GM19023 (cell line): ENCODE measurements at regions not wholly inside any gene's neighbourhood (a gene's known extent, or its start where the extent isn't known, plus 50 kb on each side); places are given as distances from the start of the nearest gene placed in this dataset.
"Not testable (repeated sequence)": the region's sequence is repeated elsewhere in the genome, so short reads cannot be mapped to it uniquely, and the experiment has no call there.

Experiments used
- ATAC-seq: cut with Tn5 transposase; IDR thresholded peaks from one replicate; pipeline ENCODE4 v1.9.1; 2021; ENCODE audit warnings: mild to moderate bottlenecking, moderate library complexity; ENCODE audit not compliant: unreplicated experiment

DNA sequence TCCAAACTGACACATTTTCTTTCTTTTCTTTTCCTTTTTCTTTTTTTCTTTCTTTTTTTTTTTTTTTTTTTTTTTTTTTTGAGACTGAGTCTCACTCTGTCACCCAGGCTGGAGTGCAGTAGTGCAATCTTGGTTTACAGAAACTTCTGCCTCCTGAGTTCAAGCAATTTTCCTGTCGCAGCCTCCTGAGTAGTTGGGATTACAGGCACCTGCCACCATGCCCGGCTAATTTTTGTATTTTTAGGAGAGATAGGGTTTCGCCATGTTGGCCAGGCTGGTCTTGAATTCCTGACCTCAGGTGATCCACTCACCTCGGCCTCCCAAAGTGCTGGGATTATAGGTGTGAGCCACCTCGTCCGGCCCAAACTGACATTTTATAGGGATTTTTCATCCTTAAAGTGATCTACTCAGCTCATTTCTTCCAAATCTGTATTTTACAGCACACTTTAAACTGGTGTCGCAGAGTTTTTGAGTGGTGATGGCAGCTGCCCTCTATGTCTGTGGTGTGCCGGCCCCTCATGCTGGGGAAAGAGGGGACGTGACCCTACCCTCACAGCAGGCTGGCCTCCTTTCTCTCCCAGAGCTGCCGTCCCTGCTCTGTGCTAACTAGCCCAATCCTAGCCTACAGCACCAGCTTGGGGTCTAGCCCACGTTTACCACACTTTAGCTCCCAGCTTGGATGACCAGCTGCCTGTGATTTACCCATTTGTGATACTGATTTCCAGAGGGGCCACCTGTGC is 211.9 kb upstream of the HAAO start:
- not testable (repeated sequence) for ATAC-seq

GRCh38 chr2:43003702-43004101 is 211.3 kb upstream of the HAAO start:
- ATAC-seq, result no peak

DNA sequence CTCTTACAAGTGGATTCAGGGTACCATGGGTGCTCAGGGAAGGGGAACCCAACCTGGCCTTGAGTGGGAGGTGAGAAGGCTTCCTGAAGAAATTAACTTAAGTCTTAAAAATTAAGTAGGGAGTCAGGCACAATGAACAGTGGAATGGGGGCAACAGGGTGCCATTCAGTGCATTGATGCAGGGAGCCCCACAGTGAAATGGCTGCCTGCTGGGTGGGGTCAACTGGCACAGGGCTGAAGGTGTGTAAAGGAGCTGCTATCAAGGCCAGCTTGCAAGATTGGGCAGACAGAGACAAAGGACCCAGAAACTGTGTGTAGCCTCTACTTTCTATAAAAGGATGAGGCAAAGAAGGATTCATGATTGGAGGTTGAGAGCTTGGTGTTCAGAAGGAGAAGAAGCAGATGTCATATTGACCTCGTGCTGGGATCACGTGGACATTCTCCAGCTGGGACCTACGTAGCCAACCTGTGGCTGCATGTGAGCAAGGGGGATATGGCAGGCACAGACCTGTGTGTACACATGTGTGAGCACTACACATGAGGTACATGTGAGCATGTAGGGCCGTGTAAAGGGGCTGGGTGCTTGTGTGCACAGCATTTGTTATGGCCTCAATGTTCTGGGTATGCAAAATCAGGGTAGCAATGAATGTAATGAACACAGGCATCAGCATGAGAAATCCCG is 209.5 kb upstream of the HAAO start:
- ATAC-seq, result no peak

GRCh38 chr2:43001055-43001378 is 208.6 kb upstream of the HAAO start:
- ATAC-seq, result no peak

DNA sequence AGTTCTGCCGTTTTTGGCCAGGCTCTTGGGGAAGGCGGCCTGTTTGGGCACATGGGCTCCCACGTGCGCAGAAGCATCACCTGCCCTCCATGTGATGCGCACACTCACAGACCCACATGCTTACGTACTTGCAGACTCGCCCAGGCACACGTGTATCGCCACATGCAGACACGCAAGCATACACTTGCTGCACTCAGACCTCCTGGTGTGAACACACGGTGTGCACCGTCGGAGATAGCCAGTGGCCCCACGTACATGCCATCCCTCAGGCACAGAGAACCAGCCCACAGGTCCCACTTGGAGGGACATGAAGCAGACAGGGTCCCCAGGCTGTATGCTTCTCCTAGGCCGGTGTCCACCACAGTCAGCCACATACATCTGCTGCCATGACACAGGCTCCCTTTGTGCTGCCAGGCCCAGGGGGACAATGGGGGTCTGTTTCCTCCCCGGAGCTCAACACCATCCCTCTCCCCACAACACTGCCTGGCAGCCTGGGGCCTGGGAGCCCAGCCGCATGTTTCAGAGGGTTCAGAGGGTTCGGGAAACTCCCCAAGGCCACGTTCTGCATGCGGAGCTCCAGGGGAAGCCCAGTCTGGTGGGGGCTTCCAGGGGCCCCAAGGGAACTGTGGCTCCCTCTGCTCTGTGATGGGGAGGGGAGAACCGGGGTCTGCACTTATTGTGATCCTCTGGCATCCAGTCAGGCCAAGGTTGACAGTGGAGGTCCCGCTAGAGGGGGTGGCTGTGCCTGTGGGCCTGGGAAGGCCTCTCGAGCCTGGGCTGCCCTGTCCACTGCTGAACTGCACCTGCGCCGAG is 208.1 kb upstream of the HAAO start:
- ATAC-seq, result peak; percentile 83

DNA sequence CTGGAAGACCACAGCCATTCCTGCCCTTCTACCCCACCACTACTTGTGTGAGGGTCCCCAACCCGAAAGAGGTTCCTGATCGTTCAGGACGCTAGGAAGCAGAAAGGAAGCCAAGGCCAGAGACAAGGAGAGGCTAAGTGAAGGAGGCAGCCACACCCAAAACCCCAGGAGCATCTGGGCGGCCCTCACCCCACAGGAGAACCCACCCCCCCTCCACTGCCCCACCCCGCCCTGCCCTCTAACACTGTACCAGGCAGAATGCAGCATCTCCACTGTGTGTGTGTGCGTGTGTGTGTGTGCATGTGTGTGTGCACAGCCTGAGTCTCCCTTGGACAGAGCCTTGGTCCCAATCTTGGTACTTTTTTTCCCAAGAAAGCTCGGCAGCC is 207.5 kb upstream of the HAAO start:
- no peak for ATAC-seq

- no peak for ATAC-seq
These were observed 207.0 kb upstream of the HAAO start for GRCh38 chr2:42999391-42999841.

GRCh38 chr2:42998721-42999120 is 206.3 kb upstream of the HAAO start:
- no peak for ATAC-seq

DNA sequence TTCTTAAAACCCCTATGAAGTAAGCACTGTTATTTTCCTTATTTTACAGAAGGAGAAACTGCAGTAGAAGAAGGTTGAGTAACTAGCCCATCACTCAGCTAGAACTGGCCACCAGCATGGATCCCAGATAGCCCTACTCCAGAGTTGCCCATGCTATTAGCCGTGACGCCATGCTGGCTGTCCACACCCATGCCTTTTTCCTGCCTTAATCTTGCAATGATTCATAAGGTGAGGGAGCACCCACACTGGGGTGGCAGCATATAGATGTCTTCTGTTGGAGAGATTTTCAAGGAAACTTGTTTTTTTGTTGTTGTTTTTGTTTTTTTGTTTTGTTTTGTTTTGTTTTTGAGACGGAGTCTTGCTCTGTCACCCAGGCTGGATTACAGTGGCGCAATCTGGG is 204.1 kb upstream of the HAAO start:
- no peak for ATAC-seq

GRCh38 chr2:42995752-42996422 is 203.5 kb upstream of the HAAO start:
- no peak for ATAC-seq

GRCh38 chr2:42989283-42990081 is 197.1 kb upstream of the HAAO start:
- ATAC-seq, result not testable (repeated sequence)

DNA sequence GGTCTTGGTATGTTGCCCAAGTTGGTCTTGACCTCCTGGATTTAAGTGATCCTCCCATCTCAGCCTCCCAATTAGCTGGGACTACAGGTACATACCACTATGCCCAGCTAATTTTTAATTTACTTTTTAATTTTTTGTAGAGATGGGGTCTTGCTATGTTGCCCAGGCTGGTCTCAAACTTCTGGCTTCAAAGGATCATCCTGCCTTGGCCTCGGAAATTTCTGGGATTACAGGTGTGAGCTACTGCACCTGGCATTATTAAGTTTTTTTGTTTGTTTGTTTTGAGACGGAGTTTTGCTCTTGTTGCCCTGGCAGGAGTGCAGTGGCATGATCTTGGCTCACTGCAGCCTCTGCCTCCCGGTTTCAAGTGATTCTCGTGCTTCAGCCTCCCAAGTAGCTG is 195.7 kb upstream of the HAAO start:
- ATAC-seq, result not testable (repeated sequence)

- no peak for ATAC-seq
These were observed 194.9 kb upstream of the HAAO start for GRCh38 chr2:42987112-42987922.

DNA sequence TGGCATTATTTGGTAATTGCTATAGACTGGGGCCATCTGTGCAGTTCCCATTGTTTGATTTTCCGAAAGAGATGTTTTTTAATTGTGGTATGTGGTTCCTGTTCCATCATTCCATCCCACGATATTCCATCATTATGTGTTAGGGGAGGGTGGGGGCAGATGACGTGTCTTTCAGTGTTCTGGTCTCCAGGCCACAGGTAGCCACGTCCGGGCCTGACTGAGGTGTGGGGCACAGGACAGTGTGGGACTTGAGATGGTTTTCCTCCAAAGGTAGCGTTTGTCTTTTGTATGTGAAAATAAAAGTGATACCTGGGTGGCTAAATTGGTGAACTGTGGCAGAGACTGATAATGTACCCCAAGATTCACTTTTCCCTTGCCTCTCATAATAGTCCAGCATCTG is 192.2 kb upstream of the HAAO start:
- no peak for ATAC-seq

DNA sequence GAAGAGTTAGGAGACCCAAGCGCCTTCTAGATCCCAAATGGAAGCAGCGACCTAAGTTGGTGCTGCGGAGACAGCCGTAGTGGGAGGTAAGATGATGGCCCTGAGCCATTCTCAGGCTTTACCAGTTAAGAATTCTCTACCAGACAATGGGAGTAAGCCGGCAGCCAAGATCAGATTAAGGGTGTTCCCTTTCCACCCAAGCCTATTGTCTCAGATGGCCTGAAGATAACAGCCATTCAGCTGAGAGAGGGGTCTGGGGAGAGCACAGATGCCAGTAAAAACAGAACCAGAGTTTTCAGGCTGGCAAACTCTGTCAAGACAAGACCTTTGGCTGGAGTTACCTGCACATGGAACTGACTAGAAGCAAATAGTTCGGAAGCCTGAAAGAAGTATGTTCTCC is 191.7 kb upstream of the HAAO start:
- no peak for ATAC-seq

- ATAC-seq, result no peak
These were observed 188.5 kb upstream of the HAAO start for GRCh38 chr2:42980764-42981416.

- ATAC-seq, result no peak
These were observed 187.7 kb upstream of the HAAO start for GRCh38 chr2:42979870-42980763.

- ATAC-seq, result no peak
These were observed 187.1 kb upstream of the HAAO start for GRCh38 chr2:42979416-42979869.
